HepG2 (cell line): ENCODE measurements at regions not wholly inside any gene's neighbourhood (a gene's known extent, or its start where the extent isn't known, plus 50 kb on each side); places are given as distances from the start of the nearest gene placed in this dataset.

Experiments used
- ATAC-seq: fragments of 200-7000 bp; cut with Tn5 transposase; 3 replicates; pipeline ENCODE4 v1.9.1; 2020; ENCODE audit warnings: mild to moderate bottlenecking, moderate library complexity
- BruUV-seq: library from RNA; stranded (reverse); fragments of 400-500 nt; replicated peaks from 2 replicates; lab custom pipeline; 2021; lab: Mats Ljungman, UMichigan
- CTCF ChIA-PET: fragments of 300-600 bp; formaldehyde crosslinking; extraction: SDS; loops from one replicate; lab custom pipeline; 2021; ENCODE audit warnings: low total read pairs, inconsistent platforms, low intra/inter-chr PET ratio; lab: Yijun Ruan, JAX
- POLR2A ChIA-PET: fragments of 350-600 bp; sonication (Branson Sonifier 250); formaldehyde crosslinking; loops from one replicate; lab custom pipeline; 2020; ENCODE audit warnings: antibody characterized with exemption, inconsistent platforms; lab: Yijun Ruan, JAX
- DNase-seq: peaks from one replicate; pipeline ENCODE4 v3.0.0-alpha.2; 2015; ENCODE audit warnings: low spot score
- FAIRE-seq: peaks from 3 replicates; lab custom pipeline; 2011; peaks lifted over from hg19 to GRCh38; lab: Jason Lieb, UNC
- H2AFZ ChIP-seq: one replicate; pipeline ENCODE4 v1.6.1; 2011; ENCODE audit warnings: low read length, inconsistent platforms
- H3K27ac ChIP-seq: fragments of 300-600 bp; 3 replicates; pipeline ENCODE4 v1.8.0; 2011; ENCODE audit warnings: mixed run types, mild to moderate bottlenecking, mixed read lengths, low read length, inconsistent platforms; ENCODE audit not compliant: insufficient read depth; ENCODE audit errors: extremely low read length
- H3K27me3 ChIP-seq, 2 experiments: fragments of 200-600 bp in 1 of 2; 2 replicates in 1 of 2; 3 replicates in 1 of 2; pipeline versions ENCODE4 v1.6.0 to v1.8.0; 2011; ENCODE audit warnings: low read length in 2 of 2, mild to moderate bottlenecking in 2 of 2, moderate library complexity in 2 of 2, inconsistent platforms in 1 of 2; ENCODE audit not compliant: insufficient read depth in 2 of 2, control insufficient read depth in 1 of 2
- H3K36me3 ChIP-seq, 2 experiments: fragments of 200-600 bp in 1 of 2; replicated peaks in 1 of 2; 2 replicates in 1 of 2; 3 replicates in 1 of 2; pipeline versions ENCODE4 v1.5.1 to v1.8.0; 2011; ENCODE audit warnings: low read length in 2 of 2, inconsistent platforms in 1 of 2; ENCODE audit not compliant: insufficient read depth in 2 of 2, control insufficient read depth in 1 of 2
- H3K4me1 ChIP-seq: 2 replicates; pipeline ENCODE4 v1.5.1; 2012; ENCODE audit warnings: low read length, inconsistent platforms; ENCODE audit not compliant: insufficient read depth
- H3K4me2 ChIP-seq: 2 replicates; pipeline ENCODE4 v1.6.0; 2011; ENCODE audit warnings: low read depth, low read length, inconsistent platforms
- H3K4me3 ChIP-seq, 3 experiments: fragments of 200-600 bp in 1 of 3; sonication (generic), shearing (Covaris generic) in 1 of 3; replicated peaks in 1 of 3; 2 replicates each; pipeline ENCODE4 v1.5.1; 2011 to 2016; ENCODE audit warnings: low read length in 3 of 3, inconsistent platforms in 2 of 3, low read depth in 2 of 3, mild to moderate bottlenecking in 2 of 3, control low read depth in 1 of 3, mixed read lengths in 1 of 3; ENCODE audit not compliant: insufficient read depth in 1 of 3
- H3K79me2 ChIP-seq: one replicate; pipeline ENCODE4 v1.6.1; 2011; ENCODE audit warnings: low read length, inconsistent platforms; ENCODE audit not compliant: insufficient read depth
- H3K9ac ChIP-seq: 2 replicates; pipeline ENCODE4 v1.6.0; 2011; ENCODE audit warnings: mild to moderate bottlenecking, low read depth, low read length, inconsistent platforms; ENCODE audit not compliant: insufficient read depth
- H3K9me3 ChIP-seq: 2 replicates; pipeline ENCODE4 v1.5.1; 2012; ENCODE audit warnings: mild to moderate bottlenecking, low read length
- H4K20me1 ChIP-seq: 2 replicates; pipeline ENCODE4 v1.6.0; 2011; ENCODE audit warnings: inconsistent platforms, mild to moderate bottlenecking, low read length, moderate library complexity; ENCODE audit not compliant: insufficient read depth
- ZNF619 ChIP-seq: sonication (generic); formaldehyde crosslinking; IDR thresholded peaks from 2 replicates; pipeline ENCODE4 v1.4.0; 2020; ENCODE audit warnings: mild to moderate bottlenecking, missing genetic modification reagents
- WGBS: methylation state at CpG from one replicate; pipeline ENCODE4 v1.1.6; 2017; ENCODE audit warnings: low lambda C conversion rate; 5-methylcytosine and 5-hydroxymethylcytosine counted together
- in situ Hi-C: cut with HindIII; loops from 2 replicates; pipeline ENCODE4 v1.10.0; 2017; ENCODE audit warnings: low pct_unique_long_range_greater_than_20kb; ENCODE audit not compliant: extremely low pct_ligation_motif_present
- intact Hi-C: fragments of 100-400 bp; cut with micrococcal nuclease; formaldehyde crosslinking; loops from one replicate; pipeline ENCODE4 v1.10.0; 2022; ENCODE audit not compliant: unreplicated experiment
- TF ChIP-seq, protein P1 (sequence below): sonication (generic); formaldehyde crosslinking; IDR thresholded peaks from 2 replicates; pipeline ENCODE4 v1.5.1; 2020; ENCODE audit warnings: mild to moderate bottlenecking, missing genetic modification reagents
- TF ChIP-seq, protein P2 (sequence below): sonication (generic); formaldehyde crosslinking; IDR thresholded peaks from 2 replicates; pipeline ENCODE4 v1.4.0; 2020; ENCODE audit warnings: missing genetic modification reagents

DNA sequence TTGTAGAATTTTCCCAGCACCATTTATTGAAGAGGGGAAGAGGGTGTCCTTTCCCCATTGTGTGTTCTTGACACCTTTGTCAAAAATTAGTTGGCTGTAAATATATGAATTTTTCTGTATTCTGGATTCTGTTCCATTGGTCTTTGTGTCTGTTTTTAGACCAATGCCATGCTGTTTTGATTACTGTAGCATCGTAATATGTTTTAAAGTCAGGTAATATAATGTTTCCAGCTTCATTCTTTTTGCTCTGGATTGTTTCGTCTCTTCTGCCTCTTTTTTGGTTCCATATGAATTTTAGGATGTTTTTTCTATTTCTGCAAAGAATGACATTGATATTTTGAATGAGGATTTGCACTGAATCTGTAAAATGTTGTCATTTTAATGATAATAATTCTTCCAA lies 331.9 kb upstream of the RGS6 start:
- FAIRE-seq (no peak), DNase-seq (no peak), ATAC-seq (no peak)
- Histone ChIP-seq H4K20me1 (no peaks in the 10 kb centered on the region), H2AFZ (no peak overlapping the region), H3K4me1 (no peaks in the 10 kb centered on the region), H3K36me3 (no peaks in the 10 kb centered on the region), H3K4me2 (no peak overlapping the region), H3K79me2 (no peaks in the 10 kb centered on the region), H3K4me3 (no peak overlapping the region), H3K9ac (no peak overlapping the region), H3K27ac (no peak overlapping the region), H3K9me3 (peaks cover 13% of the 10 kb centered on the region), H3K27me3 (no peaks in the 10 kb centered on the region; a peak in 1 of 5 replicates)
- TF ChIP-seq, protein P1, sequence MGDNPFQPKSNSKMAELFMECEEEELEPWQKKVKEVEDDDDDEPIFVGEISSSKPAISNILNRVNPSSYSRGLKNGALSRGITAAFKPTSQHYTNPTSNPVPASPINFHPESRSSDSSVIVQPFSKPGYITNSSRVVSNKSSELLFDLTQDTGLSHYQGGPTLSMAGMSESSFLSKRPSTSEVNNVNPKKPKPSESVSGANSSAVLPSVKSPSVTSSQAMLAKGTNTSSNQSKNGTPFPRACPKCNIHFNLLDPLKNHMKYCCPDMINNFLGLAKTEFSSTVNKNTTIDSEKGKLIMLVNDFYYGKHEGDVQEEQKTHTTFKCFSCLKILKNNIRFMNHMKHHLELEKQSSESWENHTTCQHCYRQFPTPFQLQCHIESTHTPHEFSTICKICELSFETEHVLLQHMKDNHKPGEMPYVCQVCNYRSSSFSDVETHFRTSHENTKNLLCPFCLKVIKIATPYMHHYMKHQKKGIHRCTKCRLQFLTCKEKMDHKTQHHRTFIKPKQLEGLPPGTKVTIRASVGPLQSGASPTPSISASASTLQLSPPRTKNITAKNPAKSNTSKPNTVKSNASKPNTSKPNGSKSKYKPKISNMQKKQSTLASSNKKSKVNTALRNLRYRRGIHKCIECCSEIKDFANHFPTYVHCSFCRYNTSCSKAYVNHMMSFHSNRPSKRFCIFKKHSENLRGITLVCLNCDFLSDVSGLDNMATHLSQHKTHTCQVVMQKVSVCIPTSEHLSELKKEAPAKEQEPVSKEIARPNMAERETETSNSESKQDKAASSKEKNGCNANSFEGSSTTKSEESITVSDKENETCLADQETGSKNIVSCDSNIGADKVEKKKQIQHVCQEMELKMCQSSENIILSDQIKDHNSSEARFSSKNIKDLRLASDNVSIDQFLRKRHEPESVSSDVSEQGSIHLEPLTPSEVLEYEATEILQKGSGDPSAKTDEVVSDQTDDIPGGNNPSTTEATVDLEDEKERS = 0 out of 2 replicates have a peak, but pooled peaks have one; percentile 20
- TF ChIP-seq, protein P2, sequence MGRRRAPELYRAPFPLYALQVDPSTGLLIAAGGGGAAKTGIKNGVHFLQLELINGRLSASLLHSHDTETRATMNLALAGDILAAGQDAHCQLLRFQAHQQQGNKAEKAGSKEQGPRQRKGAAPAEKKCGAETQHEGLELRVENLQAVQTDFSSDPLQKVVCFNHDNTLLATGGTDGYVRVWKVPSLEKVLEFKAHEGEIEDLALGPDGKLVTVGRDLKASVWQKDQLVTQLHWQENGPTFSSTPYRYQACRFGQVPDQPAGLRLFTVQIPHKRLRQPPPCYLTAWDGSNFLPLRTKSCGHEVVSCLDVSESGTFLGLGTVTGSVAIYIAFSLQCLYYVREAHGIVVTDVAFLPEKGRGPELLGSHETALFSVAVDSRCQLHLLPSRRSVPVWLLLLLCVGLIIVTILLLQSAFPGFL = no peak
- in situ Hi-C loops (no loop called here), intact Hi-C loops (no loop called here)
- BruUV-seq = no TSS peak
- 94% methylated on average over 2 of the region's 2 CpGs for WGBS
- ChIA-PET CTCF (no interaction called here), POLR2A (no interaction called here)

DNA sequence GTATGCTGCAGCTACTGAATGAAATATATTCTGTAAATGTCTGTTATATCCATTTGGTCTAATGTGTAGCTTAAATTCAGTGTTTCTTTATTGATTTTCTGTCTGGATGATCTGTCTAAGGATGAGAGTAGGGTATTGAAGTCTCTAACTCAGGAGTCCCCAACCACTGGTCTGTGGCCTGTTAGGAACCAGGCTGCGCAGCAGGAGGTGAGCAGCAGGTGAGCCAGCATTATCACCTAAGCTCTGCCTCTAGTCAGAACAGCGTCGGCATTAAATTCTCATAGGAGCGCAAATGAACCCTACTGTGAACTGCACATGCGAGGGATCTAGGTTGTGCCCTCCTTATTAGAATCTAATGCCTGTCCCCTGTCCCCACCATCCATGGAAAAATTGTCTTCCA lies 329.7 kb upstream of the RGS6 start:
- Histone ChIP-seq H3K27me3 (no peaks in the 10 kb centered on the region; a peak in 1 of 5 replicates), H3K9me3 (peaks cover 13% of the 10 kb centered on the region), H3K4me3 (no peak overlapping the region), H3K79me2 (no peaks in the 10 kb centered on the region), H3K4me1 (no peaks in the 10 kb centered on the region), H2AFZ (no peak overlapping the region), H3K27ac (no peak overlapping the region), H3K9ac (no peak overlapping the region), H4K20me1 (no peaks in the 10 kb centered on the region), H3K4me2 (no peak overlapping the region), H3K36me3 (no peaks in the 10 kb centered on the region)
- TF ChIP-seq ZNF619 (CRISPR knock-in tag) = no peak
- ChIA-PET POLR2A (no interaction called here), CTCF (no interaction called here)
- no TSS peak for BruUV-seq
- ATAC-seq = no peak
- FAIRE-seq = no peak
- intact Hi-C loops = no loop called here
- 95% methylated on average over 5 of the region's 5 CpGs for WGBS
- DNase-seq = no peak
- in situ Hi-C loops = no loop called here
